Esophagus muscularis mucosa (tissue), 4 donors: ENCODE measurements at regions not wholly inside any gene's neighbourhood (a gene's known extent, or its start where the extent isn't known, plus 50 kb on each side); places are given as distances from the start of the nearest gene placed in this dataset.

Experiments
- CTCF ChIP-seq, 3 experiments: fragments of 200-600 bp in 2 of 3; fragments of 450-650 bp in 1 of 3; sonication (generic) in 2 of 3; IDR thresholded peaks; one replicate each; pipeline ENCODE4 v1.5.1; 2017 to 2019; ENCODE audit warnings: antibody characterized with exemption in 3 of 3, mild to moderate bottlenecking in 2 of 3, moderate library complexity in 1 of 3
- EP300 ChIP-seq: sonication (generic); formaldehyde crosslinking; IDR thresholded peaks from one replicate; pipeline ENCODE4 v1.6.1; 2017; ENCODE audit warnings: antibody characterized with exemption
- POLR2A ChIP-seq: fragments of 450-650 bp; IDR thresholded peaks from one replicate; pipeline ENCODE4 v1.6.1; 2017; ENCODE audit warnings: antibody characterized with exemption, moderate library complexity, mild to moderate bottlenecking, low read depth
- POLR2AphosphoS5 ChIP-seq, 2 donors: sonication (generic); formaldehyde crosslinking; IDR thresholded peaks; one replicate each; pipeline ENCODE4 v1.6.1; 2017; ENCODE audit warnings: antibody characterized with exemption in 2 of 2

DNA sequence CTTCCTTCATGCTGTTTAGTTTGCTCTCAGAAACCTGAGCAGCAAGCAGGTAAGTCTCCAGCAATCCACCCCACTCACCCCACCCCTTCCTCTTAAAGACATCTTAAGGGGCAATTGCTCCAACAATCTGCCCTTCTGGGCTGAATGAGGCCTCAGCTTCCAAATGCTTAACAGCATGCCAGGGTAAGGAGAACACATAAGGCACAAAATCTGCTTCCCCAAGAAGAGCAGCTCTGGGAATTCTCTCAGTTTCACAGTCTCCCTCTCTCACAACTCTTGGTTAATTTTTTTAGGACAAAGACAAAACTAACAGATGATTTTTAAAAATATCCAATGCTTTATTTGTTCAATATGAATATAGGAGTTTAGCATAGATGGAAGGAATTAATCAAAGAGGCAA, 288.9 kb upstream of the CCDC196 start:
- TF ChIP-seq CTCF (IDR thresholded peaks at IDR 0.05) (no peak), POLR2A (no peak), POLR2AphosphoS5 (IDR thresholded peaks at IDR 0.05) (no peak), EP300 (no peak)
